ENCODE measurements at regions not wholly inside any gene's neighbourhood (a gene's known extent, or its start where the extent isn't known, plus 50 kb on each side); places are given as distances from the start of the nearest gene placed in this dataset.

GRCh38 chr1:22326372-22326915 lies 125.2 kb upstream of the ZBTB40 start:
- DNase-seq (no peak), ATAC-seq (no peak)
- no peak overlapping the region for H3K4me3 ChIP-seq
- H3K9me3 ChIP-seq, result no peaks in the 10 kb centered on the region
- intact Hi-C loops (cut with DNase I), result no loop called here
- H3K27ac ChIP-seq, result no peak overlapping the region
- H3K36me3 ChIP-seq, result no peaks in the 10 kb centered on the region
- peaks cover 6% of the 10 kb centered on the region for H3K27me3 ChIP-seq (ENCODE audit: low read depth)
- TF ChIP-seq CTCF (IDR thresholded peaks at IDR 0.05), result no peak
- H3K4me1 ChIP-seq, result no peaks in the 10 kb centered on the region

- no peak overlapping the region for H3K4me3 ChIP-seq
- no peaks in the 10 kb centered on the region for H3K9me3 ChIP-seq
- no peak overlapping the region for H3K27ac ChIP-seq
- peaks cover 8% of the 10 kb centered on the region for H3K27me3 ChIP-seq (ENCODE audit: low read depth)
- no peaks in the 10 kb centered on the region for H3K4me1 ChIP-seq
- no peak for DNase-seq
- H3K36me3 ChIP-seq, result no peaks in the 10 kb centered on the region
- TF ChIP-seq CTCF (IDR thresholded peaks at IDR 0.05), result no peak
- intact Hi-C loops (cut with DNase I), result no loop called here
- no peak for ATAC-seq
Measured at GRCh38 chr1:22326931-22327330, 124.7 kb upstream of the ZBTB40 start.

- H3K9me3 ChIP-seq, result no peaks in the 10 kb centered on the region
- H3K4me1 ChIP-seq, result no peaks in the 10 kb centered on the region
- DNase-seq (no peak), ATAC-seq (no peak)
- peaks cover 8% of the 10 kb centered on the region for H3K27me3 ChIP-seq (ENCODE audit: low read depth)
- no peak overlapping the region for H3K4me3 ChIP-seq
- no peak for TF ChIP-seq CTCF (IDR thresholded peaks at IDR 0.05)
- no peaks in the 10 kb centered on the region for H3K36me3 ChIP-seq
- intact Hi-C loops (cut with DNase I), result no loop called here
- no peak overlapping the region for H3K27ac ChIP-seq
Measured at GRCh38 chr1:22327411-22327810, 124.2 kb upstream of the ZBTB40 start.

GRCh38 chr1:22328331-22329147 lies 123.1 kb upstream of the ZBTB40 start:
- no peak for TF ChIP-seq CTCF (IDR thresholded peaks at IDR 0.05)
- Histone ChIP-seq H3K36me3 (no peaks in the 10 kb centered on the region), H3K4me1 (no peaks in the 10 kb centered on the region), H3K9me3 (no peaks in the 10 kb centered on the region), H3K27ac (no peak overlapping the region), H3K4me3 (no peak overlapping the region), H3K27me3 (ENCODE audit: low read depth) (peaks cover 8% of the 10 kb centered on the region)
- ATAC-seq (no peak), DNase-seq (no peak)
- intact Hi-C loops (cut with DNase I), result no loop called here

- intact Hi-C loops (cut with DNase I), result no loop called here
- ATAC-seq (no peak), DNase-seq (no peak)
- no peaks in the 10 kb centered on the region for H3K36me3 ChIP-seq
- peaks cover 8% of the 10 kb centered on the region for H3K27me3 ChIP-seq (ENCODE audit: low read depth)
- no peaks in the 10 kb centered on the region for H3K9me3 ChIP-seq
- no peaks in the 10 kb centered on the region for H3K4me1 ChIP-seq
- H3K27ac ChIP-seq, result no peak overlapping the region
- no peak overlapping the region for H3K4me3 ChIP-seq
- no peak for TF ChIP-seq CTCF (IDR thresholded peaks at IDR 0.05)
Measured at GRCh38 chr1:22329148-22329515, 122.5 kb upstream of the ZBTB40 start.
